HUDEP-2 (cell line): ENCODE measurements at regions not wholly inside any gene's neighbourhood (a gene's known extent, or its start where the extent isn't known, plus 50 kb on each side); places are given as distances from the start of the nearest gene placed in this dataset.
"Not testable (repeated sequence)": the region's sequence is repeated elsewhere in the genome, so short reads cannot be mapped to it uniquely, and the experiment has no call there.

Experiments used
- DNase-seq, 76 experiments: peaks; one replicate each; lab custom pipeline; 2025; ENCODE audit not compliant: unreplicated experiment in 76 of 76; lab: John Stamatoyannopoulos, UW

- no peak for DNase-seq
Measured at GRCh38 chr2:64250063-64250462, 105.8 kb upstream of the PELI1 start.

DNA sequence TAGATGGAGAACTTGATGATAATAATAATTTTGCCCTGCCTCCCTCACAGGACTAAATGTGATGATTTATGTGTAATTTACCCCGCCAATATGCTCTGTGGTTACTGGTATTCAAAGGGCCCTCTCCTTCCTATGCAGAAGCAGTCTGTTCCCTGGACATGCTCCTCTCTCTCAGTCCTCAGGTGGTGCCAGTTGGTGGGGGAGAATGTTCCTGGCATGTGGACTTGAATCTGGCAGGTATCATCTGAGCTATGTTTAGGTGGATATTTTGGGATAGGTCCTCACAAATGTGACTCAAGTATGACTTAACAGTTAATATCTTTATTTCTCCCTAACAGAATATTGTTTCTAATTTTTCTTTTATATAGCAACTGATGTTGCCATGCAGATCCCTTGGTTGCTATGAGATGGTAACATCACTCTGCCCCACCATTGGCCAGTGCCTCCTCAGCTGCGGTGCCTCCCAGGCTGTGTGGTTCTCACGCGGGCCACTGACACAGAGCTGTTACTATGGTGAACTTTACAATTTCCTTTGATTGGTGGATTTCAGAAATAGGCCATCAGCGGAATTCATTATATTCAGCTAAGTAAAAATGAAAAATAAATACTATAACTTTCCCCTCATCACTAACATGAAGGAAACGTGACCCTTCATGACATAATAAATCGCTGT is 106.7 kb upstream of the PELI1 start:
- DNase-seq: no peak

DNA sequence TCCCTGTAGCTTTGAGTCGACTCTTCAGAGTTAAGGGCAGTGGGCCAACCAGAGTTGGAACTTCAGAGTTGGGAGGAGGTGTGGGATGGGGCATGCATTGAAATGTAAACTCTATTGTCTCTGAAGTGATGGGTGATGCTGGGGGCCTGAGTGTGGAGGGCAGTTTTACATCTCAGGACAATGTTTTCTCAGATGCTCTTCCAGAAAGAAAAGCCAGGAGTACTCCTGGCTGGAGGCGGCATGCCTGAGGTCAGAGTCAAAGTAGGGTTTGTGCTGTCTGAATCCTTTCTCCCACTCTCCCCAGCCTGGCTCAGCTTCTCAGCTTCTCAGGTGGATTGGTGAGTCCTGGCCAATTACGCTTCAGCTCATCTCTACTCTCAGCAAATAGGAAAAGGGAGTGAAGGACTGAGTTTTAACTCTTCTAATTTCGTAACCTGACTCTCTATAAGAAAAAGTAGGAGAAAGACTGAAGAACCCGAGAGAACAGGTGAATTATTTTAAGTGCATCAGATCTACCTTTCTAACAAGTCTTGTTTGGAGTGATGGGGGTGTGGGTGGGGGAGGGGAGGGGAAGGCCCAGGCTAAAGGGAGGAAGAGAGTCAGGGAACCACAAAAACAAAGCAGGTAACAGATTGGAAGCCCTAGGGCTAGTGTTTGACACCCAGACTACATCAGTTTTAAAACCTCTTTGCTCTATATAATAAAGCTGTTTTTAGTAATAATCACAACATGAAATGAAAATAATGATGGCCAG is 107.5 kb upstream of the PELI1 start:
- no peak for DNase-seq

DNA sequence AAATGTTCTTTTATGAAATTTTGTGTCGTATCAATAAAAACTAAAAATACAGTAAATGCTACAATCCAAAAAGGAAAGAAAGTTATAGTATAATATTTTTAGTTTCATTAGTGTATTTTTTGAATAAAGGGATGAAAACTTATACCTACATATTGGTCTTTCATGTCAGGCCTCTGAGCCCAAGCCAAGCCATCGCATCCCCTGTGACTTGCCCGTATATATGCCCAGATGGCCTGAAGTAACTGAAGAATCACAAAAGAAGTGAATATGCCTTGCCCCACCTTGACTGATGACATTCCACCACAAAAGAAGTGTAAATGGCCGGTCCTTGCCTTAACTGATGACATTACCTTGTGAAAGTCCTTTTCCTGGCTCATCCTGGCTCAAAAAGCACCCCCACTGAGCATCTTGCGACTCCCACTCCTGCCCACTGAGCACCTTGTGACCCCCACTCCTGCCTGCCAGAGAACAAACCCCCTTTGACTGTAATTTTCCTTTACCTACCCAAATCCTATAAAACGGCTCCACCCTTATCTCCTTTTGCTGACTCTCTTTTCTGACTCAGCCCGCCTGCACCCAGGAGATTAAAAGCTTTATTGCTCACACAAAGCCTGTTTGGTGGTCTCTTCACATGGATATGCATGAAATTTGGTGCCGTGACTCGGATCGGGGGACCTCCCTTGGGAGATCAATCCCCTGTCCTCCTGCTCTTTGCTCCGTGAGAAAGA is 108.2 kb upstream of the PELI1 start:
- peak in 1 of 76 experiments; percentile 2 for DNase-seq

GRCh38 chr2:64253421-64253820 is 109.2 kb upstream of the PELI1 start:
- DNase-seq: not testable (repeated sequence)

DNA sequence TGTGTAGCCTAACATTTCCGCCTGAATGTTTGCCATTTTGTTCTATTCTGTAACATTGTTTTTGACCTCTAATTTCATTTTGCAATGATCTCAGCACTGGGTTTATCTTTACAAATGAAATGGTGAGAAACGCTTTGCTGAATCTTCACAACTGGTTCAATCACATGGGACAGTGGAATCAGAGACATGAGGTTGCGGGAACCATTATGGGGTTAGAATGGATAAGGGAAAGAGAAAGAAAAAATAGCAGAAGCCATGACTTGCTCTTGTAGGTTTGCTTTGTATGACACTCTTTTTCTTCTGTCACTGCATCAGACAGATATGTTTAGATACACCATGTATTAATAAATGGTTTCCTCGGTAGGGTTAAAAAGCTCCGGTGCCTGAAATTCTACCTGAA is 114.3 kb upstream of the PELI1 start:
- DNase-seq: no peak

DNA sequence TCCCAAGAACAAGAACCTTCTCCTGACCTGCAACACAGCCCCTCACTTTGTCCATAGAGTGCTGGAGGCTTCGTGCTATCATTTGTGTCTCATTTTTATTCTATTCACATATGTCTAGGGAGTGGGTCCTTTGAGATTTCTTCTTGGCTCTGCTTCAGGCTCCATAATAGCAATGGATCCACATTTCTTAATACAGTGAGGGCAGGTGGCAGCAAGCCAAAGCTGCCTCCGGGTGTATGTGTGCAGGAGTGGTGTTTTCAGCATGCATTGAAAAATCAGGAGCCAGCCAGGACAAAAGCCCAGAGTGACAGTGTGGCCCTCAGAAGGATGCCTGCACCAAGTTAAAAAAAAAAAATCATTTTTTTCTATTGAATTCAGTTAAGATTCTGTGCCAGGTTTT is 115.1 kb upstream of the PELI1 start:
- no peak for DNase-seq

DNA sequence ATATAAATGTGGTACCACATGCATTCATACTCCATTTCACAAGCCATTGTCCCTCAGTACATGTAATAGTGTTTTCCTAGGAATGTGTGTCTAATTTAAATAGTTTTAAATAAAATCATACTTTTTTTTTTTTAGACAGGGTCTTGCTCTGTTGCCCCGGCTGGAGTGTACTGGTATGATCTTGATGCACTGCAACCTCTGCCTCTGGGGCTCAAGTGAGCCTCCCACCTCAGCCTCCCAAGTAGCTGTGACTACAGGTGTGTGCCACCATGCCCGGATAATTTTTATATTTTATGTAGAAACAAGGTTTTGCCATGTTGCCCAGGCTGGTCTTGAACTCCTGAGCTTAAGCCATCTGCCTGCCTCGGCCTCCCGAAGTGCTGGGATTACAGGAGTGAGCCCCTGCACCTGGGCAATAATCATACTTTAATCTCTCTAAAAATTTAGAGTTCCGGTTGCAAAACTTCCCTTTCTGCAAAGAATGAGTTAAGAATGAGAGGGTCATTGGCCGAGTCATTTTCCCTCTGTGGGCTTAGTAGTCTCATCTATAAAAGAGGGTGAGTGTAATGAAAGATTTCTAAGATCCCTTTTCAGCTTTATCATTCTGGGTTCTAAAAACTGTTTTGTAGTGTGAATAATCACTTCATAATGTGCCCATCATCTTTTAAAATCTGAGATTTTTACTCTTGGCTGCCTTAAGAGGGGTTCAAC is 116.0 kb upstream of the PELI1 start:
- DNase-seq: no peak

GRCh38 chr2:64260817-64261216 is 116.6 kb upstream of the PELI1 start:
- no peak for DNase-seq

- no peak for DNase-seq
Measured at GRCh38 chr2:64262071-64262470, 117.9 kb upstream of the PELI1 start.

DNA sequence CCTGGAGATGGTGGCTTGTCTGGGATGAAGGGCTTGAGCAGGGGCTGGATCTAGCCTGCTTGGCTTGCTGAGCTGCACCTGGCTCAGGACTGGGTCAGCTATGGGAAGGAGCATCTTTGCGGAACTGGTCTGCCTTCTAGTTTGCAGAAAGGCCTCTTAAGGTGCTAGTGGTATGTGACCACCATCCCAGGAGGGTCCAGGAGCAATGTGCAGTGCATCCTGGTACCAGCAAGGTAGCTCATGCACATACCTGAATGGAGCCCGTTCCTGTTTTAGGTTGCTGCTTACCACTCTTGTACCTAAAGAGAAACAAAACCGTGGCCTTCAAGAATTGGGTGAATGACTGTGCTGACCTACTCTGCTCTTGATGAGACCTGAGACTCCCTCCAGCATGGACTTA is 118.6 kb upstream of the PELI1 start:
- DNase-seq: no peak

DNA sequence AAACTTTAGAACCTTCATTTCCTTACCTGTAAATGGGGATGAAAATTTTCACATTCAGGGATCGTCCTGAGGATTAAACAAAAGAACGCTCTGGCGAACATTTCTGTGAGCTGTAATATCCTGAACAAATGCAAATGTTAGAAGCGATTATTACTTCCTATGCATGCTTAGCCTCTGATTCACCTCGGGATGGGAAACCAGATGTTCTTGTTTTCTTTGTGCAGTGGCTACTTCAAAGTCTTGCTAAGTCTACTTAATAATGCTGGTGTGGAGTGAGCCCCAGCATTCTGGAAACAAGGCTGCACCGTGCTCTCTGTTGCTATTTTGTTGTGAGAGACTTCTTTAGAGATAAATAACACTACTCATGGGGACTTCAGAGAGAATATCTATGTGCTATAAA is 119.1 kb upstream of the PELI1 start:
- DNase-seq: no peak

DNA sequence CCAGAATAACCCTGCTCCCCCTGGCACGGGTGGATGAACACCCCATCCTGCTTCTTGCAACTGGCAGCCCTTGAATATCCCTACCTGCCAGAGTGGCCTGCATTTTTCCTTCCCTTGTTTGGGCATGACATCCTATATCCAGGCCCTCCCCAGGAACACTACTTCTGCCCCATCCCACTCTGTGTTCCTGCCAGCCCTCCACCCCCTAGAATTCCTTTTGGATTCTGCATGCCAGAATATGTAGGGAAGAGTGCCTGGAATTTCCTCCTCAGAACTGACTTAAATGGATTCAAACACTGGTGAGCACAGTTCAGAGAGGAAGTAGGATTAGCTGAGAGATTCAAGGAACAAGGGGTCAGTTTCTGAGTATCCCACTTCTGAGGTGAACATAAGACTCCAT is 123.5 kb upstream of the PELI1 start:
- no peak for DNase-seq

DNA sequence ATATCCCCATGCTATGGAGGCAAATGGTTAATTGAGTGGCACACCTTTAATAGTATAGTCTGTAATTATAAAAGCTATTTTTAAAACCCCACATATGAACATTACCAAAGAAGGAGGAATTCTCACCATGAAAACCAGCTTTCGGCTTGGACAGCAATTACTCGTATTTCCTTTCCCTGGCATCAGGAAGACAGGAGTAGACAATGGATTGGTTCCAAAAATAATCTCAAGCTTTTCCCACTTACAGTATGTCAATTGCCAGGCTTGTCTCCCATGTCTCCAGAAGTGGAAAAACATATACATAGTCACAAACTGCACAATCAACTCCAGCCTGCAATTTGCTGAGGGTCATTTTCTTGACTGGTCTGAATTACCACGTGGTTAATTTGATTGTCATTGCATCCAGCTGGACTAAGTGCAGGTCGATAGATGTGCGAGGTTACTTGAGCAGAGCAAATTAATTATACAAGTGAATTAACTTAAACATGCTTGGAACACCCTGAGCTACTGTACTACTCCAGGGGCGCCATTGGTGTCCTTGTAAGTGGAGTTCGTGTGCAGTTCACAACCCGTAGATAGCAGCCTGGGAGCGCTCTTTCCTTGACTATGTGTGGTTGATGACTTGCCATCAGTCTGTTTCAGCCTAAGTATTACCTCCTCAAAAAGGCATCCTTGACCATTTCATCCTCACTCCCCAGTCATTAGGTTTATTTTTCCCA is 124.3 kb upstream of the PELI1 start:
- no peak for DNase-seq

DNA sequence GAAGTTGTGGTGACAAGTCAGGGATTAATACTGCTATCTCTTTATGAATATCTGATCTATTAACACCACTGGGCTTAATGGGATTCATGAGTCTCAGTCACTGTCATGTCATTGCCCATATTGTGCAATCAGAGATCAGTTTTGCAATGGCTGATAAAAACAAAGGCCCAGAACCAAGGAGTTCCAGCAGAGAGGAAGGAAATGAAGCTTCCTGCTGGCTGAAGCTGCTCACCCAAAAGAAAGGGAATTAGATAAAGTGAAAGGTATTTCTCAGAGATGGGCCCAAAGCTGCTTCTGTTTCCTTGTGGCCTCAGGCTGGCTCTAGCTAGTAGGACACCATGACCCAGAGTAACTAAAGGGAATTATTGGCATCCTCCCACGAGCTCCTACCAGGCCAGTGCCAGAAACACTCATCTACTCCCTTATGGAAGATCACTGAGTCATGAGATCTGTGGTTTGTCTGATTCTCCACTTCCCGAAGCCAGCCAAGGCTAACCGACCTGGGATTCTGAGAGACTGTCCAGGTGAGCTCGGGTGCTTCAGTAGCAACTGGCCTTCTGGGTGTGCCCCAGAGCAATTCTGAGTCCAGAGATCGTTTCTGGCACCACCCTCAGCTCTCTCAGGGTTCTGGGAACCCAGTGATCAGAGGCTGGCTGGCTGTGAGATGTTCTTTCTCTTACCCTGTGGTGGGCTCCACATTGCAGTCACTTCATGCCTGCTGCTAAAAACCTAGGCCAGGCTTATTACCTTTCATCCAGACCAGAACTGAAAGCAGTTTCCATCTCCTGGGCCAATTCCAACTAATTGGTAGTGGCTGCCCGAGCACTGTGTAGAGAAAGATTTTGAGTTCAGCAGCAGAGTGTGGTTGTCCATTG is 129.5 kb upstream of the PELI1 start:
- no peak for DNase-seq

DNA sequence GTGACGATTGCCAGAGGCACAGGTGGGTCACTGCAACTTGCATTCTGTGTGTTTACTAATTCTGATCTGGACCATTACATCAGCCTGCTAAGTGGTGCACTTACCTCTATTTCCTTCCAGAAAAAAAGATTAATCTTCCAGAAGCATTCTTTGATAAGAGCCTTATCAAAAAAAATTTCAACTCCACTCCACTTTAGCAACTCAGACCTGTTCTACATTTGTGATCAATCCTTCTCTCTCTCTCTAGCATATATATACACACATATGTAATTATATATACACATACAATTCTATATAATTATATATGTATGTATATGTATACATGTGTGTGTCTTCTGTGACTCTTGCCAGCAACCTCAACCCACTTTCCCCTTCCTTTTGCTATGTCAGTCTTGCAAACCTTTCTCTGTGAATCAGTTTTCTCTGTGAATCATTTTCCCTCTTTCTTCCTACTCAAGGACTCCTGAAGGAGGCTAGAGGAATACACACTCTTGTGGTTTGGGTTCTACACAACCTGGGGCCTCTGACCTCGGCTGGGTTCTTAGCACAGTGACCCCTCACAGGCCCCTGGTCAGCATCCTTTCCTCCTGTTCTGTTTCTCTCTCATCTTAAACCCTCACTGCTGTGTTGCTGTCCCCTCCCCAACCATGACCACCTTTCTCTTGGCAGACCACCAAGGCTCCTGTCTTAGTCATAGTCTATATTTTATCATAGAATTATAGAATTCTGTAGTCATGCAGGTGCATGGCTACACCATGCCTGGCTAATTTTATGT is 130.4 kb upstream of the PELI1 start:
- no peak for DNase-seq

- no peak for DNase-seq
Measured at GRCh38 chr2:64275174-64275466, 130.9 kb upstream of the PELI1 start.

GRCh38 chr2:64276417-64277095 is 132.3 kb upstream of the PELI1 start:
- DNase-seq: no peak
